ENCODE measurements at regions not wholly inside any gene's neighbourhood (a gene's known extent, or its start where the extent isn't known, plus 50 kb on each side); places are given as distances from the start of the nearest gene placed in this dataset.
"Not testable (repeated sequence)": the region's sequence is repeated elsewhere in the genome, so short reads cannot be mapped to it uniquely, and the experiment has no call there.

DNA sequence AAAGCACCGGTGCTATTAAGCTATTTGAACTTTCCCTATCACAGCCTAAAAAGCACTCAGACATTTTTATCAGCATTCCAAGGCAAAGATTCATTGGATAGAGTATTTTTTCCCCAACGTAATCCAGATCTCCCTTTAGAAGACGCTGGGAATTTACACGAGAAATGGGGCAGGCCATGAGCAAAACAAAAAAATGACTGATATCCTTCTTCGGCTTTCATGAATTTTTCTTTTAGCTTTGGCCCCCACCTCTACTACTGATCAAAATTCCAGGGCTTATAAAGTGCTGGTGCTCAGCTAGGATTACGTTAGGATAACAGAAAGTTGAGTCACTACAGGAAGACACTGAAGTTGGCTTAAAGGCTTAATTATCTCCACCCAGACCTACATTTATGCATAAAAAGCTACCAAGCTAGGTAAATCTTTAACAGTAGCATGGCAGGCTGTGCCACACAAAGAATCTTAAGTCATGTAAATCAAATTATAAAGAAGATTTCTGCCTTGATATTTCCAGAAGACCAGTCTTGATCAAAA lies 418.5 kb upstream of the BTBD3 start:
- no peak for DNase-seq (ENCODE audit: low read depth, low spot score)
- H3K4me3 ChIP-seq (ENCODE audit: low read length): no peak overlapping the region

DNA sequence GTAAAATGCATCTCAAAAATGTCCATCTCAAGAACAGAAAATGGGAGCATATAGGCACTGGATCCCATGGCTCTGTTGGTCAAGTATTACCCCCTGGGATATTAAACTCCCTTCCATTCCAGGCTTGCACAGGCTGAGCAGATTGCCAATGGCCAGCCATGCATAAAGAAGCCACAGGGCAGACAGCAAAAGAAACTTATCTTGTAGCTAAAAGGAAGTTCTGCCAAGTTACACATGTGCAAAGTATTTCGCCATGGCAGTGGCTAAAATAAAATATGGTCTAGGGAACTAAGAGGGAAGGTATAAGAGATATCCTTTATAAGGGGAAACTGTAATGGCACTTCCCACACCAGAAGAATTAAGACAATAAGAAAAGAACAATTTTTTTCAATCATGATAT lies 415.6 kb upstream of the BTBD3 start:
- H3K4me3 ChIP-seq (ENCODE audit: low read length): no peak overlapping the region
- no peak for DNase-seq (ENCODE audit: low read depth, low spot score)

DNA sequence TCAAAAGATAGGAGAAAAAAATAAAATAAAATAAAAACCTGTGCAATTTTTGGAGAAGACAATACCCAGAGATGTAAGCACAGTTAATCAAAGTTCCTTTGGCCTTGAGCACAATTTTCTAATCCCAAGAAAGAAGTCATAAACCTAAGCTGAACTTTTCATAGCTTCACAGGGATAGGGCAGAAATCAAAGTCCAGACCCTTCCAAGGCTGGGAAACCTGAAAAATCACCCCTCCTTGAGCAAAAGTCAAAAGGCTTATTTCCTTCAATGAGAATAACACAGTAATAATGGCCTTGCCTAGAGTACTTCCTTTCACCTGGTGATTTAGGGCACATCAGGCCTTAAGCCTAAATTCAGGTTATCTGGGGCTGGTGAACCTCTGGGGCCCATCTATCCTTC lies 415.0 kb upstream of the BTBD3 start:
- no peak for DNase-seq (ENCODE audit: low read depth, low spot score)
- no peak overlapping the region for H3K4me3 ChIP-seq (ENCODE audit: low read length)

DNA sequence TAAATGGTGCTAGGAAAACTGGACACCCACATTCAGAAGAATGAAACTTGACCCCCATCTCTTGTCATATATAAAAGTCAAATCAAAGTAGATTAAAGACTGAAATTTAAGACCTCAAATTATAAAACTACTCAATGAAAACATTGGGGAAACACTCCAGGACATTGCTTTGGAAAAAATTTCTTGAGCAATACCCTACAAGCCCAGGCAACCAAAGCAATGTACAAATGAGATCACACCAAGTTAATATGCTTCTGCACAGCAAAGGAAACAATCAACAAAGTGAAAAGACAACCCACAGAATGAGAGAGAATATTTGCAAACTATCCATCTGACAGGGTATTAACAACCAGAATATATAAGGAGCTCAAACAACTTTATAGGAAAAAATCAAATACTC lies 407.9 kb upstream of the BTBD3 start:
- no peak for DNase-seq (ENCODE audit: low read depth, low spot score)
- no peak overlapping the region for H3K4me3 ChIP-seq (ENCODE audit: low read length)

DNA sequence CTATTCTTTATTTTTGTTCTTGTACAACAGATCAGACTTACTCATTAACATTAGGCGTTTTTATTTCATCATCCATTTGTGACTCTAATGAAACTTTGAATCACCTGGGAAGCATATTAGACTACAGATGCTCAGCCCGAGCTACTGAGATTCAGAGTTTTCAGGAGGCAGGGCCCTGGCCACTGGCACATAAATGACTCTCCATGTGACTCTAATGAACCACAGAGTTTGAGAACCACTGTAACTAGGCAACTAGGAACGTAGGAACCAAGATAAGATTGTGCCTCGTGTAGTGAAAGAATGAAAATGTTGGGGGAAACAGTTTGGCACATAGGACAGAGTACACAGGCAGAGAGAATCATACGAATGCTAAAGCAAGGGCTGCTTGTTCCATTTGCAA lies 405.9 kb upstream of the BTBD3 start:
- DNase-seq (ENCODE audit: low read depth, low spot score): no peak
- H3K4me3 ChIP-seq (ENCODE audit: low read length): no peak overlapping the region

DNA sequence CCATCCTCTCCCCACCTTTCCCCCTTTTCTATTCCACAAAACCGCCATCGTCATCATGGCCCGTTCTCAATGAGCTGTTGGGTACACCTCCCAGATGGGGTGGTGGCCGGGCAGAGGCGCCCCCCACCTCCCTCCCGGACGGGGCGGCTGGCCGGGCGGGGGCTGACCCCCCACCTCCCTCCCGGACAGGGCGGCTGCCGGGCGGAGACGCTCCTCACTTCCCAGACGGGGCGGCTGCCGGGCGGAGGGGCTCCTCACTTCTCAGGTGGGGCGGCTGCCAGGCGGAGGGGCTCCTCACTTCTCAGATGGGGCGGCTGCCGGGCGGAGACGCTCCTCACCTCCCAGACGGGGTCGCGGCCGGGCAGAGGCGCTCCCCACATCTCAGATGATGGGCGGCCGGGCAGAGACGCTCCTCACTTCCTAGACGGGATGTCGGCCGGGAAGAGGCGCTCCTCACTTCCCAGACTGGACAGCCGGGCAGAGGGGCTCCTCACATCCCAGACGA lies 404.4 kb upstream of the BTBD3 start:
- DNase-seq (ENCODE audit: low read depth, low spot score); H3K4me3 ChIP-seq (ENCODE audit: low read length): not testable (repeated sequence)

DNA sequence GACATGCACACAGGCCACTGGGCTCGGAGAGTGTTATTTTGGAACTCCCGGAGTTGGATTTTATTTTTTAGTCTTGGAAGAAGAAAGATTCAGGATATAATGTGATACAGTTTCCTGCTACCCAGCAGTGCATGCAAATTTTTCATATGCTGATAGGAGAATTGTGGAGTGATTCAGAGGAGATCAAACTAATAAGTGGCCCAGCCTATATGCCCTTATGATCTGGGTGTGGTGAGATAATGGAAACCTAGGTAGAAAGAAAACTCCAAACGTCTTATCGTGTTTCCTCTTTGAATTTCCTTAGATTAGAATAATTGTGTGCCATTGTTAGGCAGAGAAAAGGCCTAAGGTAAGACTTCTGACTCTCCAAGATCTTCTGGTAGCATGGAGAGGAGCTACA lies 401.2 kb upstream of the BTBD3 start:
- no peak overlapping the region for H3K4me3 ChIP-seq (ENCODE audit: low read length)
- DNase-seq (ENCODE audit: low read depth, low spot score): no peak

DNA sequence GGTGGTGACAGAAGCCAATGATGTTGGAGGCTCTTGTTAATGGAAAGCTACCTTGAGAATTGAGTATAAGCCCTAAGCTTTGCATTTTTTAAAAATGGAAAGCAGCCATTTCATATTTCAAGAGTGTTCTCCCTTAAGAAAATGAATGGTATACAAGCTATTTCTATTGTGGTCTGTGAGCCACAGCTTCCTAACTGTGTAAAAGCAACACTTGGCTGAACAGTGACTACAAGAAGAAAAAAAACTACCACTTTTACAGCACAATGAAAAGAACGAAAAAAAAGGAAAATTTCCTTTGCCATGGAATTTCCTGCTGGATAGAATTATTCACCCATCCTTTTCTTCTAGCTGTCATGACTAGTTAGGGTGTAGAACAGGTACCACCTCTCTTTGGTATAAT lies 397.1 kb upstream of the BTBD3 start:
- H3K4me3 ChIP-seq (ENCODE audit: low read length): no peak overlapping the region
- DNase-seq (ENCODE audit: low read depth, low spot score): no peak

DNA sequence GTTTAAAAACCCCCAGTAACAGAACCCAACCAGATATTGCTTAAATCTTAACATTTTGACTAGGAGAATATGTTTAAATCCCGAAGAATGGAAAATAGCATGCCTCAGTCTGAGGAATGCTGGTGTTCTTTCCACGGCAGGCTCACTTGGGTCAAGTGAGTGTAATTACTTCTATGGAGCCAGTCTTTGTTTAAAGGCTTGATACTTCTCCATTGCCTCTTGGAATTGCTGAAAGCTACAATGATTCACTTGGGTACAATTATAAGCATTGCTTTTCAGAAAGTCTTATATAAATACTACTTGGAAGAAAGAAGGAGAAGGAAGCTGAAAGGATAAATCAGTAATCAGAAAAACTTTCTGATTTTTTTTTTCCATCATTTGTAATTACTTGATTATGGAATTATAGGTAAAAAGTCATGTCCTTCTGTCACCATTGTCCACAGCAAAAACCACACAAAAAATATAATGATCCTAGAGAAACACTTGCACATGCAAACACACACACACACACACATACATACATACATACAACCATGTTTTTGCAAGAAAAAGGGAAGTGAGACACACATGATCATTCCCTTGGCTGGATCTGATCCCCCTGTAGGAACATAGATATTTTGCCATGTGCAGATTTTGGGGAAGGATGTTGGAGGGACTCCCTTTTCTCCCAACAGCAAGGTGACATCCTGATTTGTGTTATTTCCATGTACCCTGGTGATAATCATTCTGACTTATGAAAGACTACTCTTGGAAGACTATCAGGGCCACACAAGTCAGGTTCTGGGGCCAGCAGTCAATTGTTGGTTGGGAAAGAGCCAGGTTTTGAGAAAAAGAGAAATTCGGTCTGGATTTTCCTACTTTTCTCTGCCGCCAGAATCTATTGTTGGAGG lies 396.0 kb upstream of the BTBD3 start:
- H3K4me3 ChIP-seq (ENCODE audit: low read length): no peak overlapping the region
- no peak for DNase-seq (ENCODE audit: low read depth, low spot score)

DNA sequence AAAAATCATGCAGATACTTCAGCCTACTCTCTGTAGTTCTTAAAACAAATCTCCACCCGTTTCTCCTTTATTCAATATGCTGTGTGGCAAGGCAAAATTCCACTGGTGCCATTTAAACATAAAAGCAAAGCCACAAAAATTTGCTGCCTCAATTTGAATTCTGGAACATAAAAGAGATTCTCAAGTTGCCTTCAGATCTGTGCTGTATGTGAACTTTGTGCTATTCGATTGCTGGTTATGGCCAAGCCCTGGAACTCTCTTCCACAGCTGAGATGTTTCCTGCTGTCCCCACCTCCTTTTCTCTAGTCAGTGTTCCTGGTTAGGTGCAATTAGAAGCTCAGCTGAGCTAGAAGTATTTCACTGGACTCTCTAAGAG lies 395.3 kb upstream of the BTBD3 start:
- DNase-seq (ENCODE audit: low read depth, low spot score): no peak
- H3K4me3 ChIP-seq (ENCODE audit: low read length): no peak overlapping the region

DNA sequence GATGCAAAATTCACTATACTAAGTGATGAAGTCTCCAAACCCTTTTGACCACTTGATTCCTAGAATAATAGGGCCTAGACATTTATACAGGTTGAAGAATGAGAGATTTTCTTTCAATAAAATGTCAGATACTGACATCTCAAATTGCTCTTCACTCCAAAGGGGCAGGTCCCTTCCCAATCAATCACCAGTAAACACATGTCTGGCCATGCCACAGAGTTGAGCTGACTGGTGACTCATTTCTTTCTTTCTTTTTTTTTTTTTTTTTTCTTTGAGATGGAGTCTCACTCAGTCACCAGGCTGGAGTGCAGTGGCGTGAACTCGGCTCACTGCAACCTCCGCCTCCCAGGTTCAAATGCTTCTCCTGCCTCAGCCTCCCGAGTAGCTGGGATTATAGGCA lies 388.6 kb upstream of the BTBD3 start:
- H3K4me3 ChIP-seq (ENCODE audit: low read length): no peak overlapping the region
- DNase-seq (ENCODE audit: low read depth, low spot score): no peak

DNA sequence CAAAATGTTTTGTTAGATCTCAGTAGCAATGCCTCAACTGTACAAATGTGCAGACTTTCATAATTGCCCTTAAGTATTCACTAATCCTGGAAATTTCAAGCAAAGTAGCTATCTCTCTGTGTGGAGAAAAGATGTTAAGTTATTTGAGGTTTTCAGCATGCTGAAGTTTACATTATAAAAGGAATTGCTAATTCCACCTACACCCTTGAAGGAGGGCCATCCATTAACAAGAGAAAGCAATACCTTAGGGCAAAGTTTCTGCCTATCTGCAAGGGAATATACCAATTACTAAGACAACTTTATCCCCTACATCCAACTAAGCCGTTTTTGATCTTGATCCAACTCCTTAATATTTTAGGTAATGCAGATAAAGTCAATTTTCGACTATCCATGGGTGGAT lies 380.7 kb upstream of the BTBD3 start:
- DNase-seq (ENCODE audit: low read depth, low spot score): no peak
- no peak overlapping the region for H3K4me3 ChIP-seq (ENCODE audit: low read length)

DNA sequence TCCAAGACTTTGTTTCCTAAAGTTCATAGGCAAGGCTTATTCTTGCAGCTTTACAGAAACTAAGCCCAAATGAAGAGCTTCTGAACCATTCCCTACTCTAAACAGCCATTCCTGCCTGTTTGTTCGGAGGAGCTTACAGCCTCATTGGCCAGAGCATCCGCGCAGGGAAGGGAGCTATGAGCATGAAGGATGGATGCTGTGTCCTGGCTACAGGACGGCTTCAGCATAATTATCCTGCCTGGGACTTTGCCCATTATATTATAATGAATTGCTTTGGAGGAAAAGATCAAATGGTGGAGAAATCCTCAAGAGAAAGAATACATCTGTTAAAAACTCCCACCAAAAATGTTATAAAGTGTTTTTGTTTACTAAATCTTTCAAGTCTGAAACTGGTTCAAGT lies 378.2 kb upstream of the BTBD3 start:
- H3K4me3 ChIP-seq (ENCODE audit: low read length): no peak overlapping the region
- no peak for DNase-seq (ENCODE audit: low read depth, low spot score)

DNA sequence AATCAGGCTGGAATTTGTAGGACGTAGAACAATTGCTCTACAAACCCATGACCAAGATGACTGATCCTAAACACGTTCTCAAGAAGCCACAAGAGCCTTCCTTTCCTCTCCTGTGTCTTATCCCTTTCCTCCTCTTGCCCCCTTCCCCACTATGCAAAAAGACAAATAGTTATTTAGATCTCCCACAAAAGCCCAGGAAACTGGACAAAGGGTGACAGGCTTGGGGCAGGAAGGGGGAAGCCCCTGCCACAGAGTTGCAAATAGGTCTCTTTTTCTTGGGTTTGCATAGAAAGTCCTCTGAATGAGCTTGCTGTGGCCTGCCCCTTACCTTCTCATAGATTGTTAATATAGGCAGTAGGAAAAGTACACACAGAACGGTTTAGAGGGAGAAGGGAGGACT lies 377.1 kb upstream of the BTBD3 start:
- no peak overlapping the region for H3K4me3 ChIP-seq (ENCODE audit: low read length)
- DNase-seq (ENCODE audit: low read depth, low spot score): no peak

DNA sequence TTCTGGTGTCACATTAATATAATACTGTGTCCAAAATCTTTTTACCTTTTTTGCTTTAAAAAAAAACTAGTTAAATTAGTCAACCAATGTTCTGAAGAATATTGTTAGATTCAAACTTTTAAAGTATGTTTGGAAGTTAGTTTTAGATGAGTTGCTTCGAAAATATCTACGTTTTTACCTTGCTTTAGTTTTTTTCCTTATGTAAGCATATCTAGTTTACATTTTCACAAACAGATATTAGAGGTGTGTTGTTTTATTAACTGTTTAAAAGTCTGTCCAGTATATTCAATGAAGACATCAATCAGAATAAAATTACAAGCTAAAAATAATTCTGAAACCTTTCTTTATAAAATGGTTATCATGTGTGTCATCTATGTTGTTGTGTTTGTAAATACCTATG lies 375.0 kb upstream of the BTBD3 start:
- no peak overlapping the region for H3K4me3 ChIP-seq (ENCODE audit: low read length)

DNA sequence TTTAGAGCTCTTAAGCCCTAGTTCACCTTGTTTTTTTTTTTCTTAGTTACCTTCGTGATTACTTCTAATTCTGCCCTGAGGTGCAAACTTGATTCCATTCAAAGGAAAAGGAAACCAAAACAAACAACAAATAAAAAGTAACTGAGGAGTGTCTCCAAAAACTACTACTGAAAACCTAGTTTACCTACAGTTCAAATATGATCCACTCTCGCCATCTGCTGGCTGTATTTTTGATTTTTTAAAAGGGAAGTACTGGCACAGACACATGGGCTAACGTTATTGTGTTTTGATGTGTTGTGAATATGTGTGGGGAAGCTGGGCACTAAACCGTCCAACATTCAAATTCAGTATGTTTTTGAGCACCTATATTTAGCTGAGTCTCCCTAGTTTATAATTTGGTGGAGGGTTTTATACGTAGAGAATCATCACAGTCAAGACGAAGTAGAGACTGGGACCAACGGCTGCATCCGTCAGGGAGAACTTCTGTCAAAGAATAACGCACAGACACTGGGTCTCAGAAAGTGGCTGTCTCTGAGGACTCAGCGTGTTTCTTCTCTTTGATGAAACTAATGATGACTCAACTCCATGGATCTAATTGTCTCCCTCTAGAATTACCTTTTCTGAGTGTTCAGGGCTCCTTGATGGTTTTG lies 373.5 kb upstream of the BTBD3 start:
- no peak overlapping the region for H3K4me3 ChIP-seq (ENCODE audit: low read length)
- DNase-seq (ENCODE audit: low read depth, low spot score): peak; percentile 53

More for the DNA sequence above, 375.0 kb upstream of the BTBD3 start:
- DNase-seq (ENCODE audit: low read depth, low spot score): no peak

DNA sequence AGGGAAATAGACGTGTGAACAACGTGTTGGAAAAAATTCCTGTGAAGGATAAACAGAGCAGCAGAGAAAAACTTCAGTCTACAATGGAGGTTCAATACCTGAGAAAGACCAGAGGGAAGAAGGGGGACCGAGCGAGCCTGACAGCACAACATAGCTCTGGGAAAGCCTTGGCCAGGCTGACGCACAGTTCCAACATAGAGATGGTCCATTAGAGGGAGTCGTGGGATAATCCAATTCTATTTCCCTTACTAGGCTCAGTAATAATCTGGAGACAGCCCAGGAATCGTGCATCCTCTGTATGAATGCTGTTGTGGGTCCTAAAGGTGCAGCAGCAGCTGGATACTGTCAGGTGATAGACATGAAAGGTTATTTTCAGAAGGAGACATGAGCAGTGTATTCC lies 370.8 kb upstream of the BTBD3 start:
- H3K4me3 ChIP-seq (ENCODE audit: low read length): no peak overlapping the region
- no peak for DNase-seq (ENCODE audit: low read depth, low spot score)

DNA sequence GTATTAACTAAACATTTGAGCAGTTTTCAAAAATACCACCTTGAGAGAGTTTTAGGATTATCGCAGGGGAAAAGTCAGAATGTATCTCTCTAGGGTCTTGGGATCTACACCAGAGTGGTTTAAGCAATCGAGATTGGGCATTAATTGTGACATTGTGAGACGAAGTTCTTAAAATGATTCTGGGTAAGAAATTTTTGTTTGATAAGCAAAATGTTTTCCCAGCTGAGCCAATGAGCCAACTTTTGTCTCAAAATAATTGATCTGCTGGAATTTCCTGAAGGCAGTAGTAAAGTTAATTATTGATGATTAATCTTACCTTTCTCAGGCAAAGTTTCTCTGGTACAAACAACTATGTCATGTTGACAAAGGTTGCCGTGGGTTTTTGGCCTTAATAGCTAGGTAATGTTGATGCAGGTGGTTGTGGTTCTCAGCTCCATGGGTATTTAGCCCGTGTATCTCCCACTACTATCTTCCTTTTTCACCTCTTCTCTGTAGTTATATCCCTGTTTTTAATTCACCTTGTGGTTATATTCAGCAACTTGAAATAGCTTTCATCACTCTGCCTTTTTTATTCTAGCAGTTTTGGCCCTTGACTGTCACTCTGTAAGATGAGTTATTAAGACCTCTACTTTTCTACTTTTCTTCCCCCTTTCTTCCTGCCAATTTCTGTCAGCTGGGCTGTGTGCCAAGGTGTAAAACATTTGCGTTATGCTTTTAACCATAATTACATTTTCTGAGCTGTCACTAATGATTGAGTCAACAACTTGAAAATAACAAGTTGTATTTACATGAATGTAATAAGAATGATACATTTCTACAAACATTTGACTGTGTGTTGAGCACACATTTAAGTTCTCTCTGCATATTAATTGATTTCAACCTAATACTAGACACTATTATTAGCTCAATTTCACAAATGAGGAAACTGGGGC lies 368.3 kb upstream of the BTBD3 start:
- H3K4me3 ChIP-seq (ENCODE audit: low read length): no peak overlapping the region
- DNase-seq (ENCODE audit: low read depth, low spot score): no peak

DNA sequence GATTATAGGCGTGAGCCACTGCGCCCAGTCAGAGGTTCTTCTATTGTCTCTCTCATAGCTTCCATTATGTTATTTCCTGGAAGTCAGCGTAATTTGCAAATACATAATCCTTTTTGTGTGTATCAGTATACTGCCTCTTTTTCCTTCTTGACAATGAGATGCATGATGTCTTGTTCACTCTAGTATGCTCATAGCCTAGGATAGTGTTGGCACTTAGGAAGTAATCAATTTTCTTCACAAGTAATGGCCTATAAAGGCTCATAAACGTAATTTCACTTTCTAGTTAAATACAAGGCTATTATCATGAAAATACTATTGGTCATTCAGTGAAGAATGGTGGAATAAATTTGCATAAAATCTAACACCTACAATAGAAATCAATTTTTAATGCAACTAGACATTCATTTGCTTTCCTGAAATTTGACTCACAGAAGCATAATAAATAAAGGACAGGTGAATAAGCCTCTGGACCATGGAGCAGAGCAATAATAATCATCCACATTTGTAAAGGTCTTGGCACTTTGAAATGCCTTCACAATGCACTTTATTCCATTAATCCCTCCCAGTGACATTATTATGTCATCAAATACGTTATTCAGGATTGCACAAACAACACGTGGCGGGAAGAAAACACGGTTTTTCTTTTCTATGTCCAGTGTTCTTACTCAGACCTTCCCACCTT lies 366.9 kb upstream of the BTBD3 start:
- no peak for DNase-seq (ENCODE audit: low read depth, low spot score)
- no peak overlapping the region for H3K4me3 ChIP-seq (ENCODE audit: low read length)
